Activated CD4-positive, alpha-beta T cell treated with anti-CD3 and anti-CD28 coated beads for 36 hours (primary cell): ENCODE measurements at regions not wholly inside any gene's neighbourhood (a gene's known extent, or its start where the extent isn't known, plus 50 kb on each side); places are given as distances from the start of the nearest gene placed in this dataset.

Experiments used
- ATAC-seq: fragments of 200-7000 bp; cut with Tn5 transposase; one replicate; pipeline ENCODE4 v1.10.0; 2021; ENCODE audit warnings: mild to moderate bottlenecking, moderate library complexity
- CTCF ChIA-PET: fragments of 350-600 bp; sonication (Branson Sonifier 250); formaldehyde crosslinking; loops from one replicate; lab custom pipeline; 2021; ENCODE audit warnings: antibody characterized with exemption; lab: Charles Lee
- POLR2A ChIA-PET: fragments of 350-600 bp; sonication (Branson Sonifier 250); formaldehyde crosslinking; loops from one replicate; lab custom pipeline; 2021; ENCODE audit warnings: antibody characterized with exemption, inconsistent platforms; lab: Charles Lee
- DNase-seq: peaks from one replicate; pipeline ENCODE4 v3.0.0-alpha.2; 2020
- H3K27ac Mint-ChIP-seq: one replicate; pipeline ENCODE4 v1.8.0; 2021; ENCODE audit warnings: mixed read lengths
- H3K27me3 Mint-ChIP-seq: one replicate; pipeline ENCODE4 v1.8.0; 2021; ENCODE audit warnings: mixed read lengths
- H3K36me3 Mint-ChIP-seq: one replicate; pipeline ENCODE4 v1.8.0; 2021; ENCODE audit warnings: low read depth, mixed read lengths
- H3K4me1 Mint-ChIP-seq: one replicate; pipeline ENCODE4 v1.8.0; 2021; ENCODE audit warnings: mixed read lengths
- H3K4me3 Mint-ChIP-seq: one replicate; pipeline ENCODE4 v1.8.0; 2021; ENCODE audit warnings: mild to moderate bottlenecking, moderate library complexity, mixed read lengths
- H3K9me3 Mint-ChIP-seq: one replicate; pipeline ENCODE4 v1.8.0; 2021; ENCODE audit warnings: low read depth, mixed read lengths
- intact Hi-C, 2 experiments: fragments of 100-400 bp; cut with DNase I in 1 of 2; cut with micrococcal nuclease in 1 of 2; formaldehyde crosslinking; loops; one replicate each; pipeline versions ENCODE4 v1.14.2 to v1.15.1; 2022 to 2024; cut with DNase I, micrococcal nuclease

DNA sequence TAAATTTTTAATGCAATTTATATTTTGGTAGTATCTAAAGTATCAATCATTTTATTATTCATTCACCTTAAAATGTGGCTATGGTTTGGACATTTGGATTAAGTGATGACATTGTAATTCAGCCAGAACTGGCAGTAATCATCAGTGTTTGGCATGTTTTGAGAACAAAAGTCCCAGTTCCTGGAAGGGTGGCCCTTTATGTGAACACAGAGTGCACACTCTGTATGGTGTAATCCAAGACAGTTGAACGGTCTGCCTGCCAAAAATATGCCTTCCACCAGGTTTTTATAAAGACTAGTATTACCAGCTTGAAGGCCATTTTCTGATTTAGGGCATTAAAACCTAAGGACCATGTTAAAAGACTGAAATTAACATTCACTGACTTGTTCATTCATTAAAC is 448.7 kb downstream of the LTN1 start:
- ChIA-PET POLR2A (no interaction called here), CTCF (interaction anchor here (0.7 kb wide), 1 partner anchor 81 kb away, joined by 3 read pairs; no protein-coding TSS in a partner anchor)
- Mint-ChIP-seq H3K27ac (no peak overlapping the region), H3K4me1 (no peaks in the 10 kb centered on the region), H3K4me3 (no peak overlapping the region), H3K27me3 (no peaks in the 10 kb centered on the region), H3K9me3 (no peaks in the 10 kb centered on the region), H3K36me3 (no peaks in the 10 kb centered on the region)
- DNase-seq (no peak), ATAC-seq (no peak)
- intact Hi-C loops, result no loop called here

DNA sequence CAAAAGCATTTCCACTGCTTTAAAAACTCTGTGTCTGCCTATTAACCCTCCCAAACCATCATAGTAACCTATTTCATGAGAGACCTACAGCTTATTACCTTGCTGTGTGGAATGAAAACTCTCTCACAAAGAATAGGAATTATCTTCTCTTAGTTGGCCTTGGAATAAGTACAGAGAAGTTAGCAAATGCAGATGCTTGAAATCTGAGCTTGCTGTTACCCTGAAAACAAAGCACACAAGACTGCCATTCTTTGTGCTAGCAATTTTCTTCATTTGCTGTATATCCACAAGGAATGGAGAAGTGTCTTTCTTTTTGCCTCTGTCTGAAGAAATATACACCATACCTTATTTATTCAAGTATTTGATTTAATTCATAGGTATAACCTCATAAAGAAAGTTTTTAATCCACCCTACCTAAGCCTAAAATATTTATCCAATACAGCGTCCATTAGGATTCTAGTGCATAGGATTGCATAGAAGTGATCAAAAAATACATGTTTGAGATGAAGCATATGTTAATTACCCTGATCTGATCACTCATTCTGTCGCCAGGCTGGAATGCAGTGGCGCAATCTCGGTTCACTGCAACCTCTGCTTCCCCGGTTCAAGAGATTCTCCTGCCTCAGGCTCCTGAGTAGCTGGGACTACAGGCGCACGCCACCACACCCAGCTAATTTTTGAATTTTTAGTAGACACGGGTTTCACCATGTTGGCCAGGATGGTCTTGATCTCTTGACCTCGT is 451.1 kb downstream of the LTN1 start:
- DNase-seq (no peak), ATAC-seq (no peak)
- POLR2A ChIA-PET, result no interaction called here
- CTCF ChIA-PET, result interaction anchor here (0.5 kb wide), 1 partner anchor 106 kb away, joined by 3 read pairs; no protein-coding TSS in a partner anchor
- Mint-ChIP-seq H3K4me3 (no peak overlapping the region), H3K27ac (no peak overlapping the region), H3K4me1 (peaks cover 3% of the 10 kb centered on the region), H3K36me3 (no peaks in the 10 kb centered on the region), H3K9me3 (no peaks in the 10 kb centered on the region), H3K27me3 (no peaks in the 10 kb centered on the region)
- intact Hi-C loops, result no loop called here

DNA sequence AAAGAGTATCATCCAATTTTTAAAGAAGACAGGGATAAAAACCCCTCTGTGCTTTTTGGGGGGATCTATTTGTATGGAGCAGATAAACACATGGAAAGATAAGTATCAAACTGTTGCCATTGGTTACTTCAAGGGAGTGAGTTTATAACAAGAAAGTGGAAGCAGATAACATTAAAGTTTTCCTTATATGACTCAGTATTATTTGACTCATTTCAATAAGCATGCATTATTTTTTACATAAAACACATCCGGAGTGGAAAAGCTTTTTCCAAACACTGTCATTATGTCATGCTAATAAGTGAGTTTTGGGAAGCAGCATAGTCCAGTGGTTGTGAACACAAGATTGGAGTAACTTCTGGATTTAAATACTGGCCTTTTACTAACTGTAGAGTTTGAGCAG is 452.2 kb downstream of the LTN1 start:
- ATAC-seq (no peak), DNase-seq (no peak)
- no peaks in the 10 kb centered on the region for H3K36me3 Mint-ChIP-seq
- peaks cover 3% of the 10 kb centered on the region for H3K4me1 Mint-ChIP-seq
- intact Hi-C loops, result no loop called here
- H3K27me3 Mint-ChIP-seq, result no peaks in the 10 kb centered on the region
- H3K4me3 Mint-ChIP-seq, result no peak overlapping the region
- ChIA-PET POLR2A (no interaction called here), CTCF (interaction anchor here (0.5 to 1.5 kb wide), 2 partner anchors 12 to 14 kb away, joined by 3 read pairs; no protein-coding TSS in a partner anchor)
- no peaks in the 10 kb centered on the region for H3K9me3 Mint-ChIP-seq
- H3K27ac Mint-ChIP-seq, result no peak overlapping the region

DNA sequence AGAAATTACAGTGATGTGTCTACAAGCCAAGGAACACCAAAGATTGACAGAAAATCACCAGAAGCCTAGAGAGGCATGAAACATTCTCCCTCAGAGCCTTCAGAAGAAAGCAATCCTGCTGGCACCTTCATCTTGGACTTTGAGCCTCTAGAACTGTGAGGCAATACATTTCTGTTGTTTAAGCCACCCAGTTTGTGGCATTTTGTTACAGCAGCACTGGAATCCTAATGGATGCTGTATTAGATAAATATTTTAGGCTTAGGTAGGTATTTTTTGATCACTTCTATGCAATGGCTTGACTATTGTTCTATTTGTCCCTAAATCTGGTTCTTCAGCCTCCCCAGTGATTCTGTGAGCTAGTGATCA is 453.1 kb downstream of the LTN1 start:
- CTCF ChIA-PET, result interaction anchor here (1.5 kb wide), 1 partner anchor 13 kb away, joined by 3 read pairs; no protein-coding TSS in a partner anchor
- no peak overlapping the region for H3K27ac Mint-ChIP-seq
- no peak overlapping the region for H3K4me3 Mint-ChIP-seq
- POLR2A ChIA-PET, result no interaction called here
- H3K27me3 Mint-ChIP-seq, result peaks cover 6% of the 10 kb centered on the region
- peaks cover 3% of the 10 kb centered on the region for H3K4me1 Mint-ChIP-seq
- ATAC-seq (no peak), DNase-seq (no peak)
- intact Hi-C loops, result no loop called here
- H3K9me3 Mint-ChIP-seq, result no peaks in the 10 kb centered on the region
- no peaks in the 10 kb centered on the region for H3K36me3 Mint-ChIP-seq

DNA sequence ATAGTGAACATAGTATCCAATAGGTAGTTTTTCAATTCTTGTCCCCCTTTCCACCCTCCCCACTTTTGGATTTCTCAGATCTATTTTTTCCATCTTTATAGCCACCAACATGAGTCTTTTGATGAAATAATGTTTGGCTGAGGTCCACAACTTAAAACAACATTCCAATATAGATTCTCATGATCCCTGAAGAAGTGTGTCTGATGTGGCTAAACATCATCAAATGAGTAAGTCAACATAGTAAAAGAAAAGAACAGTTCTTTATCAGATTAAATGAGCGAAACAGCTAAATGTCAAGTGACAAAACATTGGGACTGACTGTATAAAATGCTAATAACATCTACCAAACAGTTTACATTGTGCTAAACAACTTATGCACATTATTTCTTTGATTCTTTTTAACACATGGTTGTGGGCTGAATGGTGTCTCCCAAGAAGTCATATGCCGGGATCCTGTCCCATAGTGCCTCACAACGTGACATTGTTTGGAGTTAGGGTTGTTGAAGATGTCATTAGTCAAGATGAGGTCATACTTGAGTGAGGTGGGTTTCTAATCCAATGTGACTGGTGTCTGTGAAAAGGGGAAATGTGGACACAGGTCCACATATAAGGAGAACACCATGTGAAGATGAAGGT is 453.6 kb downstream of the LTN1 start:
- ChIA-PET CTCF (interaction anchor here (0.5 kb wide), 1 partner anchor 1659 kb away, joined by 3 read pairs; no protein-coding TSS in a partner anchor), POLR2A (no interaction called here)
- Mint-ChIP-seq H3K27ac (no peak overlapping the region), H3K4me3 (no peak overlapping the region), H3K27me3 (peaks cover 7% of the 10 kb centered on the region), H3K36me3 (no peaks in the 10 kb centered on the region), H3K4me1 (peaks cover 3% of the 10 kb centered on the region), H3K9me3 (no peaks in the 10 kb centered on the region)
- DNase-seq (no peak), ATAC-seq (no peak)
- intact Hi-C loops, result no loop called here

DNA sequence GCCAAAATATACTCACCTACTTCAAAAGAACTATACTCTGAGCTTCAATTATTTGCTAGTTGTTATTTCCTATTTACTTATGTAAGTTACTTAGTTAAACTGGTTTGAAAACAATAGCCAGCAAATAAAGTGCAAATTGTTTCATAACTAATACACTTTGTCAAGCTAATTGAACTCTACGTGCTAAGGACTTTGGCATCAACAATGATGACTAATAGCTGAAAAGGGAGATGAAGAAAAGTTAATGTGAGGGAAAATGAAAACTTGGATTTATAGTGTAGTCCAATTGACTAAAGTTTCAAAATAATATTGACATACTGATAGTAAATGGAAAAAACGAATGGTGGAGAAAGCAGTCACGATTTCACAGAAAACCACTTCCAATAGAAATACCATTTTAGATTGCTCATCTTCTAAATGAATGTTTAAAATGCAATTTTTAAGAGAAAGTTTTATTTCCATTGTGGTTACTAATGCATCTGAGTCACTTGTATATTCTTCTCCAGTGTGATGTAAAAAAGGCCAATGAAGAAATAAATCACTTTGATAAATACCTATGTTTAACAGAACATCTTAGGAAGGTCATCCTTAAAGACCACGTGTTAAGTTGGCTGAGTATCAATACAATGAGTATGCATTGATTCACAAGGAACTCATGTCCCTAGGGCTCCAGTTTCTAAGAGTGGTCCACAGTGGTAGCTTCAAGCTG is 455.2 kb downstream of the LTN1 start:
- ATAC-seq, result no peak
- POLR2A ChIA-PET, result no interaction called here

DNA sequence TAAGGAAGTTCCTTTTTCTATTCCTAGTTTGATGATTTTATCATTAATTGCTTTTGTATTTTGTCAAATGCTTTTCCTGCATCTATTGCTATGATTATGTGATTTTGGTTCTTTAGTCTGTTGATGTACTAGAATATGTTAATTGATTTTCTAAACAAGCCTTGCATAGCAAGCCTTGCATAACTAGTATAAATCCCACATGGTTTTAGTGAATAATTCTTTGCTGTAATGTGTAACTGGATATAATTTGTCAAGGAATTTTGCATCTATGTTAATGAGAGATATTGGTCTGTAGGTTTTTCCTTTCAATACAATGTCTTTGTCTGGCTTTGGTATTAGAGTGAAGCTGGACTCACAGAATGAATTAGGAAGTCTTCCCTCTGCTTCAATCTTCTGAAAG is 460.2 kb downstream of the LTN1 start:
- intact Hi-C loops, result no loop called here
- CTCF ChIA-PET, result interaction anchor here (0.7 kb wide), 1 partner anchor 213 kb away, joined by 3 read pairs; no protein-coding TSS in a partner anchor
- ATAC-seq, result no peak
- DNase-seq, result no peak
- H3K9me3 Mint-ChIP-seq, result no peaks in the 10 kb centered on the region
- H3K4me1 Mint-ChIP-seq, result peaks cover 2% of the 10 kb centered on the region
- POLR2A ChIA-PET, result no interaction called here
- H3K27me3 Mint-ChIP-seq, result peaks cover 25% of the 10 kb centered on the region
- no peak overlapping the region for H3K4me3 Mint-ChIP-seq
- no peak overlapping the region for H3K27ac Mint-ChIP-seq
- H3K36me3 Mint-ChIP-seq, result no peaks in the 10 kb centered on the region

More for the DNA sequence above, 455.2 kb downstream of the LTN1 start:
- CTCF ChIA-PET, result interaction anchor here (0.9 to 1.0 kb wide), 2 partner anchors 20 to 208 kb away, joined by 3 to 5 read pairs; no protein-coding TSS in a partner anchor
- no peaks in the 10 kb centered on the region for H3K36me3 Mint-ChIP-seq
- H3K27ac Mint-ChIP-seq, result no peak overlapping the region
- peaks cover 3% of the 10 kb centered on the region for H3K4me1 Mint-ChIP-seq
- H3K4me3 Mint-ChIP-seq, result no peak overlapping the region
- DNase-seq, result no peak
- intact Hi-C loops, result no loop called here
- no peaks in the 10 kb centered on the region for H3K9me3 Mint-ChIP-seq
- peaks cover 11% of the 10 kb centered on the region for H3K27me3 Mint-ChIP-seq

DNA sequence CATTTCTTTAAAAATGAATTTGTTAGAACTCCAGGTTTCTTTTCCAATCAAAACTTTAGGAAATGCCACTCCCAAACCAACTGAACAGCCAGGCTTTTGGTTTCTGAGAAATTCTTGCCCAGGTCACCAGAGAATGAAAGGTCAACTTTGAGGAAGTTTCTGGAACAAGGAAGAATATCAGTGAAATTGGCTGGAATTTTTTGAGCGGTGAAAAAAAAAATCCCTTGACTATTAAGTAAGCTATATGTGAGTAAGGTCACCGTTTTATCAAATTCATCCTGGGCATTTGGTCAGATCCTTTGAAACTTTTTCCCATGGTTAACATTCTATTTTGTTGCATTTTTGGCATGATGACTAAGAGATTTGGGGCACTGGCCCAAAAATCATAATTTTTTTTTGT is 469.3 kb downstream of the LTN1 start:
- ATAC-seq (no peak), DNase-seq (no peak)
- intact Hi-C loops, result no loop called here
- Mint-ChIP-seq H3K9me3 (no peaks in the 10 kb centered on the region), H3K27ac (no peak overlapping the region), H3K27me3 (peaks cover 4% of the 10 kb centered on the region), H3K4me3 (no peak overlapping the region), H3K36me3 (no peaks in the 10 kb centered on the region), H3K4me1 (no peaks in the 10 kb centered on the region)
- POLR2A ChIA-PET, result no interaction called here
- CTCF ChIA-PET, result interaction anchor here (1.0 to 1.2 kb wide), 2 partner anchors 222 to 233 kb away, joined by 3 to 5 read pairs; no protein-coding TSS in a partner anchor

DNA sequence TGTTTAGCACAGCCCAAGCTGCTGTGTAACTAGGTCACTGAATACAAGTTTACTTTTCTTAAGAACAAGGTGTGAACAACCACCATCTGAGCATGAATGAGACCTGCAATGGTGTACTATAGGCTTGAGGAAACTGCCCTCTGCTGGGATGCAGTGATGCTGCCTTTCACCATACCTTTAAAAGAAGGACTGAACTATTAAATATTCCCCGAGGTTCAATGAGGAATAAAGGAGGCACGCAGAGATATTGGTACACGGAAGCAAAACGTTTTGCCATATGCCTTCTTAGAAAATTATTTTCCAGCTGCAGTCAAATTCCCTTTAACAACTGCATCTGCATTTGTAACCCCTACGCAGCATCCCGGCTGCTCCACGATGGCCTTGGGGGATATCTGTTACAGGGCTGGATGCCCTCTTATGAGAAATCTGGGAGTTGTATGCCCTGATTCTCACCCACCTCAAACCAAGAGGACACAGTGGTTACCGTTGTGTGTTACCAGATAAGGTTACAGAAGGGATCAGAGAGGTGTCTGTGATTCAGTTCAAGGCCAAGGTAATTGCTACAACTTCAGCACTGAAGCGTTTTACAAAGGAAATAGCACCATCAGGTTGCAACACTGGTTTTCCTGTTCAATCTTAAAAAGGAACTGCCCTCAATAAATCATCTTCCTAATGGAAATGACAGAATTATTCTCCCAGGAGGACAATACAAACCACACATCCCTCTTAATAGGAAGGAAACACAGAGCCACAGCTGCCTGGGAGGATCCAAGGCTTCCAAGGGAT is 470.5 kb downstream of the LTN1 start:
- CTCF ChIA-PET, result interaction anchor here (1.0 to 1.6 kb wide), 5 partner anchors 9 to 234 kb away, joined by 3 to 16 read pairs (median 3); no protein-coding TSS in a partner anchor
- no peaks in the 10 kb centered on the region for H3K9me3 Mint-ChIP-seq

DNA sequence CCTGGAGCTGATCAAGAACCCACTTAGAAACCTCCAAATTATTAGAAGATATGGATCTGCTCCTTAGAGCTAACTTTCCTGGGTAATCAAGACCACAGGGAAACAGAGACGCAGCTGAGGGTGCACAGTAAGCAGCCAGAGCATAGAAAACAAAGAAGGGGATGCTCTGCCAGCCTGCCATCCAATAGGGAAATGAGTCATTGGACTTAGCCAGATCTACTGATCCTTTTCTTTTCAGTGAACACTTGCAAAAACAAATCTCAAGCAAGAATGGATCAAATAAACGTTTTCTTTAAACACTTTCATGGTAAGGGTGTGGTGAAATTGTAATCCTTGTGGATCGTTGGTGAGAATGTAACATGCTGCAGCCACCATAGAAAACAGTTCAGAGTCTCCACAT is 474.0 kb downstream of the LTN1 start:
- intact Hi-C loops, result loop anchor here (2.0 to 10.0 kb wide), 3 partner anchors 422 to 1674 kb away; partner anchors contain the start of gene ADAMTS1 (in 1 of the 2)
- Mint-ChIP-seq H3K27me3 (no peaks in the 10 kb centered on the region), H3K4me1 (no peaks in the 10 kb centered on the region), H3K36me3 (no peaks in the 10 kb centered on the region), H3K27ac (no peak overlapping the region), H3K4me3 (no peak overlapping the region), H3K9me3 (no peaks in the 10 kb centered on the region)
- no peak for ATAC-seq
- POLR2A ChIA-PET, result no interaction called here
- no peak for DNase-seq
- CTCF ChIA-PET, result interaction anchor here (0.8 to 9.4 kb wide), 4 partner anchors 18 to 227 kb away, joined by 3 to 153 read pairs (median 4); no protein-coding TSS in a partner anchor

More for the DNA sequence above, 470.5 kb downstream of the LTN1 start:
- no peak overlapping the region for H3K4me3 Mint-ChIP-seq
- no peaks in the 10 kb centered on the region for H3K4me1 Mint-ChIP-seq
- H3K27me3 Mint-ChIP-seq, result peaks cover 2% of the 10 kb centered on the region
- peak; percentile 19 for DNase-seq
- intact Hi-C loops, result no loop called here
- H3K36me3 Mint-ChIP-seq, result no peaks in the 10 kb centered on the region
- no peak overlapping the region for H3K27ac Mint-ChIP-seq
- POLR2A ChIA-PET, result no interaction called here
- ATAC-seq, result peak; percentile 57
